ENCODE measurements at regions not wholly inside any gene's neighbourhood (a gene's known extent, or its start where the extent isn't known, plus 50 kb on each side); places are given as distances from the start of the nearest gene placed in this dataset.

GRCh38 chr12:58487255-58487654, 433.0 kb downstream of the LRIG3 start:
- no peak for TF ChIP-seq ZNF274 (IDR thresholded peaks at IDR 0.05; ENCODE audit: low read depth, low read length)
- TF ChIP-seq YY1 (IDR thresholded peaks at IDR 0.05; ENCODE audit: insufficient read depth, insufficient read length) = no peak
